Epithelial cell of esophagus (primary cell): ENCODE measurements at regions not wholly inside any gene's neighbourhood (a gene's known extent, or its start where the extent isn't known, plus 50 kb on each side); places are given as distances from the start of the nearest gene placed in this dataset.

ENCODE experiments used
- DNase-seq: peaks from one replicate; pipeline ENCODE4 v3.0.0; 2010; ENCODE audit warnings: low read depth
- H3K4me3 ChIP-seq: 2 replicates; pipeline ENCODE4 v1.5.1; 2011; ENCODE audit warnings: mild to moderate bottlenecking, low read length, control low read depth
- CTCF ChIP-seq: IDR thresholded peaks from 2 replicates; pipeline ENCODE4 v1.5.1; 2011; ENCODE audit warnings: low read depth, mild to moderate bottlenecking, low read length, control low read depth, inconsistent platforms; ENCODE audit not compliant: insufficient read depth; ENCODE audit errors: missing control alignments

- no peak for DNase-seq
- H3K4me3 ChIP-seq: no peak overlapping the region
- no peak for TF ChIP-seq CTCF
These were observed 364.5 kb upstream of the XYLT1 start for GRCh38 chr16:17835118-17835876.

- no peak overlapping the region for H3K4me3 ChIP-seq
- DNase-seq: no peak
- TF ChIP-seq CTCF: no peak
These were observed 362.0 kb upstream of the XYLT1 start for GRCh38 chr16:17832738-17833137.

- DNase-seq: no peak
- TF ChIP-seq CTCF: no peak
These were observed 360.6 kb upstream of the XYLT1 start for GRCh38 chr16:17831330-17831729.

GRCh38 chr16:17830651-17831050, 359.9 kb upstream of the XYLT1 start:
- no peak overlapping the region for H3K4me3 ChIP-seq
- DNase-seq: no peak
- TF ChIP-seq CTCF: no peak

More at GRCh38 chr16:17831330-17831729, 360.6 kb upstream of the XYLT1 start:
- H3K4me3 ChIP-seq: no peak overlapping the region

- no peak for DNase-seq
- TF ChIP-seq CTCF: no peak
- H3K4me3 ChIP-seq: no peak overlapping the region
These were observed 359.1 kb upstream of the XYLT1 start for GRCh38 chr16:17829811-17830210.

- H3K4me3 ChIP-seq: no peak overlapping the region
- no peak for DNase-seq
- TF ChIP-seq CTCF: no peak
These were observed 357.3 kb upstream of the XYLT1 start for GRCh38 chr16:17828012-17828411.

GRCh38 chr16:17827313-17827712, 356.6 kb upstream of the XYLT1 start:
- H3K4me3 ChIP-seq: no peak overlapping the region
- DNase-seq: no peak
- no peak for TF ChIP-seq CTCF
